PC-3 (cell line): ENCODE measurements at regions not wholly inside any gene's neighbourhood (a gene's known extent, or its start where the extent isn't known, plus 50 kb on each side); places are given as distances from the start of the nearest gene placed in this dataset.

Experiments used
- ATAC-seq: fragments of 200-7000 bp; cut with Tn5 transposase; 2 replicates; pipeline ENCODE4 v1.9.1; 2020; ENCODE audit warnings: mild to moderate bottlenecking, moderate library complexity
- BruUV-seq: library from RNA; stranded (reverse); fragments of 400-500 nt; replicated peaks from 2 replicates; lab custom pipeline; 2021; lab: Mats Ljungman, UMichigan
- CTCF ChIA-PET: fragments of 300-600 bp; sonication (Branson Sonifier 250); formaldehyde crosslinking; loops from one replicate; lab custom pipeline; 2022; ENCODE audit warnings: antibody characterized with exemption; lab: Charles Lee
- POLR2A ChIA-PET: fragments of 300-600 bp; sonication (Branson Sonifier 250); formaldehyde crosslinking; loops from one replicate; lab custom pipeline; 2022; ENCODE audit warnings: antibody characterized with exemption; ENCODE audit not compliant: unreplicated experiment; lab: Charles Lee
- DNase-seq: peaks from one replicate; pipeline ENCODE4 v3.0.0-alpha.2; 2015
- H2AFZ ChIP-seq: fragments of 300-600 bp; sonication (generic); 2 replicates; pipeline ENCODE4 v1.6.0; 2016; ENCODE audit warnings: antibody characterized with exemption, low read length
- H3F3A ChIP-seq: fragments of 300-600 bp; sonication (generic); one replicate; pipeline ENCODE4 v1.6.0; 2017; ENCODE audit warnings: antibody characterized with exemption, low read length, control low read depth, mild to moderate bottlenecking; ENCODE audit not compliant: unreplicated experiment
- H3K27ac ChIP-seq: fragments of 300-600 bp; sonication (generic); 2 replicates; pipeline ENCODE4 v1.5.1; 2016; ENCODE audit warnings: mild to moderate bottlenecking, low read length
- H3K27me3 ChIP-seq: fragments of 300-600 bp; sonication (generic); 2 replicates; pipeline ENCODE4 v1.6.1; 2016; ENCODE audit warnings: low read length, mixed read lengths
- H3K36me3 ChIP-seq: fragments of 300-600 bp; sonication (generic); 2 replicates; pipeline ENCODE4 v1.6.1; 2016; ENCODE audit warnings: low read depth, mixed run types, low read length, mixed read lengths
- H3K4me1 ChIP-seq: fragments of 300-600 bp; sonication (generic); 2 replicates; pipeline ENCODE4 v1.5.1; 2016; ENCODE audit warnings: low read length; ENCODE audit not compliant: insufficient read depth
- H3K4me2 ChIP-seq: fragments of 300-600 bp; sonication (generic); 2 replicates; pipeline ENCODE4 v1.6.0; 2016; ENCODE audit warnings: low read length
- H3K4me3 ChIP-seq: fragments of 300-600 bp; sonication (generic); 2 replicates; pipeline ENCODE4 v1.5.1; 2016; ENCODE audit warnings: mild to moderate bottlenecking, low read length, mixed read lengths
- H3K79me2 ChIP-seq: fragments of 300-600 bp; sonication (generic); 2 replicates; pipeline ENCODE4 v1.6.1; 2017; ENCODE audit warnings: low read length, mixed read lengths
- H3K9ac ChIP-seq: fragments of 300-600 bp; sonication (generic); 2 replicates; pipeline ENCODE4 v1.6.0; 2016; ENCODE audit warnings: mild to moderate bottlenecking, low read length
- H3K9me2 ChIP-seq: fragments of 300-600 bp; sonication (generic); replicated peaks from 2 replicates; pipeline ENCODE4 v1.6.1; 2016; ENCODE audit warnings: mixed run types, low read length, mixed read lengths
- H3K9me3 ChIP-seq: fragments of 300-600 bp; sonication (generic); 2 replicates; pipeline ENCODE4 v1.6.1; 2016; ENCODE audit warnings: low read length, mixed read lengths
- H4K20me1 ChIP-seq: fragments of 300-600 bp; sonication (generic); 2 replicates; pipeline ENCODE4 v1.6.1; 2016; ENCODE audit warnings: low read length, mixed read lengths
- CTCF ChIP-seq: fragments of 300-600 bp; sonication (generic); conservative IDR thresholded peaks from 2 replicates; pipeline ENCODE4 v1.5.1; 2017; ENCODE audit warnings: antibody characterized with exemption, low read depth, mild to moderate bottlenecking, low read length
- EZH2 ChIP-seq: fragments of 300-600 bp; sonication (generic); IDR thresholded peaks from one replicate; pipeline ENCODE4 v1.6.1; 2017; ENCODE audit warnings: antibody characterized with exemption, mild to moderate bottlenecking, low read length; ENCODE audit not compliant: unreplicated experiment
- EZH2phosphoT487 ChIP-seq: fragments of 300-600 bp; sonication (generic); IDR thresholded peaks from 2 replicates; pipeline ENCODE4 v1.6.1; 2018; ENCODE audit warnings: mild to moderate bottlenecking, antibody characterized with exemption, low read length, borderline replicate concordance
- intact Hi-C: fragments of 100-400 bp; cut with micrococcal nuclease; formaldehyde crosslinking; loops from 2 replicates; pipeline ENCODE4 v1.9.0; 2023

- Histone ChIP-seq H3K4me3 (no peak overlapping the region), H2AFZ (no peak overlapping the region), H3K4me2 (no peak overlapping the region), H3K27ac (no peak overlapping the region), H3F3A (no peaks in the 10 kb centered on the region), H4K20me1 (no peaks in the 10 kb centered on the region), H3K36me3 (no peaks in the 10 kb centered on the region), H3K27me3 (no peaks in the 10 kb centered on the region), H3K79me2 (no peaks in the 10 kb centered on the region), H3K4me1 (no peaks in the 10 kb centered on the region), H3K9ac (no peak overlapping the region), H3K9me2 (no peaks in the 10 kb centered on the region), H3K9me3 (no peaks in the 10 kb centered on the region)
- ATAC-seq (no peak), DNase-seq (no peak)
- no peak for TF ChIP-seq EZH2
- no peak for TF ChIP-seq EZH2phosphoT487
- TF ChIP-seq CTCF, result no peak
- POLR2A ChIA-PET, result no interaction called here
- BruUV-seq, result no TSS peak
- intact Hi-C loops, result no loop called here
- CTCF ChIA-PET, result interaction anchor here (0.6 kb wide), 1 partner anchor 160 kb away, joined by 3 read pairs; no protein-coding TSS in a partner anchor
Observed at GRCh38 chr17:34201767-34202166, 53.3 kb upstream of the CCL2 start.

GRCh38 chr17:34203018-34203638, 52.0 kb upstream of the CCL2 start:
- intact Hi-C loops, result no loop called here
- no peak overlapping the region for H2AFZ ChIP-seq
- no peaks in the 10 kb centered on the region for H3F3A ChIP-seq
- H3K4me2 ChIP-seq, result no peak overlapping the region
- no peak for TF ChIP-seq EZH2
- TF ChIP-seq CTCF, result no peak
- no peak for TF ChIP-seq EZH2phosphoT487
- H3K79me2 ChIP-seq, result no peaks in the 10 kb centered on the region
- ATAC-seq (no peak), DNase-seq (no peak)
- H3K4me3 ChIP-seq, result no peak overlapping the region
- H3K27me3 ChIP-seq, result no peaks in the 10 kb centered on the region
- no peaks in the 10 kb centered on the region for H3K9me3 ChIP-seq
- no peak overlapping the region for H3K9ac ChIP-seq
- H3K9me2 ChIP-seq, result no peaks in the 10 kb centered on the region
- ChIA-PET POLR2A (no interaction called here), CTCF (no interaction called here)
- no peaks in the 10 kb centered on the region for H4K20me1 ChIP-seq
- H3K4me1 ChIP-seq, result no peaks in the 10 kb centered on the region
- H3K36me3 ChIP-seq, result no peaks in the 10 kb centered on the region
- no peak overlapping the region for H3K27ac ChIP-seq
- no TSS peak for BruUV-seq

GRCh38 chr17:34204402-34204801, 50.7 kb upstream of the CCL2 start:
- DNase-seq, result no peak
- ATAC-seq, result no peak
- CTCF ChIA-PET, result no interaction called here
- Histone ChIP-seq H3K4me1 (no peaks in the 10 kb centered on the region), H3K9me2 (no peaks in the 10 kb centered on the region), H3K27me3 (no peaks in the 10 kb centered on the region), H3K27ac (no peak overlapping the region), H3K79me2 (no peaks in the 10 kb centered on the region), H2AFZ (no peak overlapping the region), H3K4me3 (no peak overlapping the region), H3F3A (no peaks in the 10 kb centered on the region), H3K36me3 (no peaks in the 10 kb centered on the region), H3K4me2 (no peak overlapping the region), H4K20me1 (no peaks in the 10 kb centered on the region), H3K9ac (no peak overlapping the region), H3K9me3 (no peaks in the 10 kb centered on the region)
- POLR2A ChIA-PET, result no interaction called here
- intact Hi-C loops, result no loop called here
- no TSS peak for BruUV-seq
- TF ChIP-seq CTCF, result no peak
- TF ChIP-seq EZH2phosphoT487, result no peak
- TF ChIP-seq EZH2, result no peak
